Sigmoid colon (tissue), 3 donors: ENCODE measurements at regions not wholly inside any gene's neighbourhood (a gene's known extent, or its start where the extent isn't known, plus 50 kb on each side); places are given as distances from the start of the nearest gene placed in this dataset.

ENCODE experiments used
- CTCF ChIP-seq, 4 experiments: fragments of 450-650 bp in 3 of 4; fragments of 200-600 bp in 1 of 4; IDR thresholded peaks; one replicate each; pipeline ENCODE4 v1.5.1; 2016 to 2019; ENCODE audit warnings: antibody characterized with exemption in 4 of 4, mild to moderate bottlenecking in 3 of 4, moderate library complexity in 2 of 4
- POLR2A ChIP-seq, 2 donors: fragments of 450-650 bp; IDR thresholded peaks; one replicate each; pipeline ENCODE4 v1.6.1; 2016; ENCODE audit warnings: antibody characterized with exemption in 2 of 2, mild to moderate bottlenecking in 2 of 2, moderate library complexity in 2 of 2

DNA sequence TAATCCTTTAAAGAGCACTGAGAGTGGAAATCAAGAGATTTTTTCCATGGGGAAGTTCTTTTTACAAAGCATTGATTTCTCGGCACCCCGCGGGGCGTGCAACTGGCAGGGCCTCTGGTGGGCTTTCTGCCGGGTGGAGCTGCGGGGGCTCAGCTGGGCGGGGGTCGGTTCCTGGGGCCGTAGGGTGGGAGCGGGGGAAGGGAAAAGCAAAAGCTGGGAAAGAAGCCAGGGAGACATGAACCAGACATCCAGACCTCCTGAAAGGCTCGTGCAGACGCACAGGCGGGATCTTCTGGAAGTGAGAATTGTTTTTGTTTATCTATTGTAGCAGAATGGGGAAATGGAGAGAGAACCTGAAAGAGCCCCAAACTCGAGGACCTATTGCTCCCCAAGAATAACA lies 235.2 kb downstream of the FAM72C start:
- TF ChIP-seq CTCF (IDR thresholded peaks at IDR 0.05) (no peak), POLR2A (IDR thresholded peaks at IDR 0.05) (no peak)
